ENCODE measurements at regions not wholly inside any gene's neighbourhood (a gene's known extent, or its start where the extent isn't known, plus 50 kb on each side); places are given as distances from the start of the nearest gene placed in this dataset.
"Not testable (repeated sequence)": the region's sequence is repeated elsewhere in the genome, so short reads cannot be mapped to it uniquely, and the experiment has no call there.

- TF ChIP-seq CTCF (IDR thresholded peaks at IDR 0.05; ENCODE audit: insufficient read depth, low read depth, low read length): no peak
- H3K4me3 ChIP-seq (ENCODE audit: low read depth, low read length): no peak overlapping the region
- no peak for DNase-seq (ENCODE audit: low read depth)
These were observed 346.4 kb upstream of the HS6ST1 start for GRCh38 chr2:128665113-128665512.

DNA sequence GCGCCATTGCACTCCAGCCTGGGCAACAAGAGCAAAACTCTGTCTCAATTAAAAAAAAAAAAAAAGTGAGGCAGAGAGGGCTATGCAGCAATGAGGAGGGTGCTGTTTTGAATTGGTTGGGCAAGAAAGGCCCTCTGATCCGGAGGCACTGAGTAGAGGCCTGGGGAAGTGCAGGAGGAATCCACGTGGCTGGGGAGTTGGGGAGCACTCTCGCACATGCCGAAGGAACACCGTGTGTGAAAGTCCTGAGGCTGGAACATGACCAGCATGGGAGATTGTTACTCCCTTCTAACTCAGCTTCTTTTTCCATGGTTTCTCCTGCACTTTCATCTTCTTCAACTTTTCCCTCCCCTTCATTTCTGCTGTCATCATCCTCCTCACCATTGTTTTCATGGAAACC is 347.9 kb upstream of the HS6ST1 start:
- no peak for TF ChIP-seq CTCF (IDR thresholded peaks at IDR 0.05; ENCODE audit: insufficient read depth, low read depth, low read length)
- H3K4me3 ChIP-seq (ENCODE audit: low read depth, low read length): no peak overlapping the region
- DNase-seq (ENCODE audit: low read depth): no peak

GRCh38 chr2:128667391-128667790 is 348.7 kb upstream of the HS6ST1 start:
- no peak for DNase-seq (ENCODE audit: low read depth)
- TF ChIP-seq CTCF (IDR thresholded peaks at IDR 0.05; ENCODE audit: insufficient read depth, low read depth, low read length): no peak
- H3K4me3 ChIP-seq (ENCODE audit: low read depth, low read length): no peak overlapping the region

GRCh38 chr2:128668946-128669345 is 350.3 kb upstream of the HS6ST1 start:
- TF ChIP-seq CTCF (IDR thresholded peaks at IDR 0.05; ENCODE audit: insufficient read depth, low read depth, low read length): no peak
- H3K4me3 ChIP-seq (ENCODE audit: low read depth, low read length): no peak overlapping the region
- no peak for DNase-seq (ENCODE audit: low read depth)

DNA sequence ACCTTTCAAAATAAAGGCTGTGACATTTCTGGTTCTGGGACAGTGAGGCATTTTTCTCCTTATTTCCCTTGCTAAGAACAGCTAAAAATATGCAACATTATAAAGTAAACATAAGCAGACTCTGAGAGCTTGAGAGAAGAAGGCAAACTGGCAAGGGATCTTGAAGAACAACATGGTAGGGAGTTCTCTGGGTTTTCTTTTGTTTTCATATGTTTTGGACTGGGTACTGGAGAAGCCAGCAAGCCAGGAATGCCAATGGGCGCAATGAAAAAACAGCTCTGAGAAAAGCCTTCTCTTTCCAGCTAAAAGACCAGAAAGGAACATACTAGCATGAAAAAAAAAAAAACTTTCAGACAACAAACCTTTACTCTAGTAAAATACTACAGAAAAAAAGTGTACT is 351.4 kb upstream of the HS6ST1 start:
- no peak for DNase-seq (ENCODE audit: low read depth)
- TF ChIP-seq CTCF (IDR thresholded peaks at IDR 0.05; ENCODE audit: insufficient read depth, low read depth, low read length): no peak
- H3K4me3 ChIP-seq (ENCODE audit: low read depth, low read length): no peak overlapping the region

GRCh38 chr2:128671981-128672757 is 353.5 kb upstream of the HS6ST1 start:
- H3K4me3 ChIP-seq (ENCODE audit: low read depth, low read length); DNase-seq (ENCODE audit: low read depth): not testable (repeated sequence)

DNA sequence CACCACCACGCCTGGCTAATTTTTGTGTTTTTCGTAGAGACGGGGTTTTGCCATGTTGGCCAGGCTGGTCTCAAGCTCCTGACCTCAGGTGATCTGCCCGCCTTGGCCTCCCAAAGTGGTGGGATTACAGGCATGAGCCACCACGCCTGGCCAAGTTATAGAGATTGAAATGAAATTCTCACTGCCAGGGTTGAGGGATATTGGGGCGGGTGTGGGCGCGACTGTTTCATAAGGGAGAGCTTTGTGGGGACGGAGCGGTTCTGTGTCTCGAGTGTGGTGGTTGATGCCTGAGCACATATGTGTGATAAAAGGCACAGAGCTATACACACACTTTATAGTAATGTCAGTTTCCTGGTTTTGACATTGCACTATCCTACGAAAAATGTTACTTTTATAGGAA is 361.0 kb upstream of the HS6ST1 start:
- DNase-seq (ENCODE audit: low read depth); H3K4me3 ChIP-seq (ENCODE audit: low read depth, low read length): not testable (repeated sequence)

DNA sequence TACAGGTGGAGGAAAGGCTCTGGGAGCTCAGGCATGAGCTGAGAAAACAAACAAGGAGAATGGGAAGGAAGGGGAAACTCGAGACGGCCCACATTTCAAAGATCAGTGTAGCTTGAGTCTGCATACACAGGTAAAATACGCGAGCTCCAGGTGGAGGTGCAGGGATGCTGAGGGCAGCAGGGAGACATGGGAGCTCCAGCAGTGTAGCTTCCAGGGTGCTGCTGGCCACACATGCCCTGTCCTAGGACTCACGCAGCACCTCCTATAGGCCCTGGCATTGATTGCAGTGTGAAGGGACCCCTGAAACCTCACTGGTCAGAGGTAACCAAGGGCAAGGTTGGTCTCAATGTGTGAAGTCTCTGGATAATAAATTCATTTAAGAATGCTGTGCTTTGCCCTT is 362.8 kb upstream of the HS6ST1 start:
- no peak for TF ChIP-seq CTCF (IDR thresholded peaks at IDR 0.05; ENCODE audit: insufficient read depth, low read depth, low read length)
- no peak overlapping the region for H3K4me3 ChIP-seq (ENCODE audit: low read depth, low read length)
- no peak for DNase-seq (ENCODE audit: low read depth)

All from fibroblast of villous mesenchyme (primary cell).